Activated T-cell treated with anti-CD3 and anti-CD28 coated beads, Interleukin-2, amount 50 U/mL, for 4 hours (primary cell): ENCODE measurements at regions not wholly inside any gene's neighbourhood (a gene's known extent, or its start where the extent isn't known, plus 50 kb on each side); places are given as distances from the start of the nearest gene placed in this dataset.

Experiments used
- ATAC-seq, 2 donors: fragments of 200-7000 bp; cut with Tn5 transposase; one replicate each; pipeline ENCODE4 v1.10.0; 2021
- DNase-seq: peaks from one replicate; pipeline ENCODE4 v3.0.0-alpha.2; 2020
- H3K27me3 Mint-ChIP-seq: one replicate; pipeline ENCODE4 v1.8.0; 2021; ENCODE audit warnings: low read depth, mixed read lengths
- H3K36me3 Mint-ChIP-seq: one replicate; pipeline ENCODE4 v1.8.0; 2022; ENCODE audit warnings: mixed read lengths; ENCODE audit not compliant: insufficient read depth
- H3K4me1 Mint-ChIP-seq: one replicate; pipeline ENCODE4 v1.8.0; 2021; ENCODE audit warnings: low read depth, mixed read lengths
- H3K4me3 Mint-ChIP-seq: one replicate; pipeline ENCODE4 v1.8.0; 2021; ENCODE audit warnings: mild to moderate bottlenecking, moderate library complexity, mixed read lengths
- H3K9me3 Mint-ChIP-seq: one replicate; pipeline ENCODE4 v1.8.0; 2021; ENCODE audit warnings: mixed read lengths

- peaks cover 4% of the 10 kb centered on the region for H3K9me3 Mint-ChIP-seq
- no peak for DNase-seq
- H3K4me3 Mint-ChIP-seq, result no peak overlapping the region
- H3K36me3 Mint-ChIP-seq, result no peaks in the 10 kb centered on the region
- no peaks in the 10 kb centered on the region for H3K27me3 Mint-ChIP-seq
- H3K4me1 Mint-ChIP-seq, result no peaks in the 10 kb centered on the region
- no peak for ATAC-seq
These were observed 226.4 kb upstream of the CXCR4 start for GRCh38 chr2:136344339-136344738.

- H3K27me3 Mint-ChIP-seq, result no peaks in the 10 kb centered on the region
- no peaks in the 10 kb centered on the region for H3K36me3 Mint-ChIP-seq
- DNase-seq (no peak), ATAC-seq (no peak)
- H3K4me1 Mint-ChIP-seq, result no peaks in the 10 kb centered on the region
- H3K9me3 Mint-ChIP-seq, result peaks cover 9% of the 10 kb centered on the region
- H3K4me3 Mint-ChIP-seq, result no peak overlapping the region
These were observed 224.2 kb upstream of the CXCR4 start for GRCh38 chr2:136342138-136342537.

- Mint-ChIP-seq H3K4me1 (peaks cover 3% of the 10 kb centered on the region), H3K9me3 (peaks cover 9% of the 10 kb centered on the region), H3K27me3 (no peaks in the 10 kb centered on the region), H3K36me3 (no peaks in the 10 kb centered on the region), H3K4me3 (no peak overlapping the region)
- ATAC-seq, result no peak
- DNase-seq, result no peak
These were observed 217.0 kb upstream of the CXCR4 start for GRCh38 chr2:136334967-136335366.

- H3K36me3 Mint-ChIP-seq, result no peaks in the 10 kb centered on the region
- DNase-seq (no peak), ATAC-seq (no peak)
- no peak overlapping the region for H3K4me3 Mint-ChIP-seq
- no peaks in the 10 kb centered on the region for H3K9me3 Mint-ChIP-seq
- no peaks in the 10 kb centered on the region for H3K27me3 Mint-ChIP-seq
- H3K4me1 Mint-ChIP-seq, result peaks cover 16% of the 10 kb centered on the region
These were observed 214.6 kb upstream of the CXCR4 start for GRCh38 chr2:136332436-136333095.

GRCh38 chr2:136331226-136331625, 213.3 kb upstream of the CXCR4 start:
- H3K4me3 Mint-ChIP-seq, result no peak overlapping the region
- peaks cover 28% of the 10 kb centered on the region for H3K4me1 Mint-ChIP-seq
- no peak for ATAC-seq
- no peak for DNase-seq
- no peaks in the 10 kb centered on the region for H3K36me3 Mint-ChIP-seq
- no peaks in the 10 kb centered on the region for H3K9me3 Mint-ChIP-seq
- H3K27me3 Mint-ChIP-seq, result no peaks in the 10 kb centered on the region

- ATAC-seq, result no peak
- no peak for DNase-seq
- H3K4me1 Mint-ChIP-seq, result peaks cover 54% of the 10 kb centered on the region
- H3K27me3 Mint-ChIP-seq, result no peaks in the 10 kb centered on the region
- H3K4me3 Mint-ChIP-seq, result peak overlapping the region; percentile 66
- H3K9me3 Mint-ChIP-seq, result no peaks in the 10 kb centered on the region
- no peaks in the 10 kb centered on the region for H3K36me3 Mint-ChIP-seq
These were observed 210.4 kb upstream of the CXCR4 start for GRCh38 chr2:136328207-136328795.

GRCh38 chr2:136327162-136327852, 209.4 kb upstream of the CXCR4 start:
- peak; percentile 95 to 97 for ATAC-seq
- DNase-seq, result peak; percentile 67
- Mint-ChIP-seq H3K36me3 (no peaks in the 10 kb centered on the region), H3K4me1 (peaks cover 59% of the 10 kb centered on the region), H3K27me3 (no peaks in the 10 kb centered on the region), H3K9me3 (no peaks in the 10 kb centered on the region), H3K4me3 (peak overlapping the region; percentile 66)

- Mint-ChIP-seq H3K4me1 (peaks cover 58% of the 10 kb centered on the region), H3K27me3 (no peaks in the 10 kb centered on the region), H3K4me3 (no peak overlapping the region), H3K9me3 (no peaks in the 10 kb centered on the region), H3K36me3 (no peaks in the 10 kb centered on the region)
- ATAC-seq (no peak), DNase-seq (no peak)
These were observed 207.9 kb upstream of the CXCR4 start for GRCh38 chr2:136325844-136326331.

GRCh38 chr2:136324966-136325365, 207.0 kb upstream of the CXCR4 start:
- H3K4me1 Mint-ChIP-seq, result peaks cover 63% of the 10 kb centered on the region
- ATAC-seq (no peak), DNase-seq (no peak)
- no peak overlapping the region for H3K4me3 Mint-ChIP-seq
- no peaks in the 10 kb centered on the region for H3K9me3 Mint-ChIP-seq
- no peaks in the 10 kb centered on the region for H3K36me3 Mint-ChIP-seq
- H3K27me3 Mint-ChIP-seq, result no peaks in the 10 kb centered on the region

- H3K4me1 Mint-ChIP-seq, result peaks cover 71% of the 10 kb centered on the region
- H3K36me3 Mint-ChIP-seq, result no peaks in the 10 kb centered on the region
- DNase-seq, result no peak
- H3K9me3 Mint-ChIP-seq, result no peaks in the 10 kb centered on the region
- no peaks in the 10 kb centered on the region for H3K27me3 Mint-ChIP-seq
- no peak for ATAC-seq
- H3K4me3 Mint-ChIP-seq, result peak overlapping the region; percentile 14
These were observed 206.0 kb upstream of the CXCR4 start for GRCh38 chr2:136323935-136324334.

GRCh38 chr2:136323195-136323594, 205.2 kb upstream of the CXCR4 start:
- DNase-seq, result no peak
- ATAC-seq, result no peak
- Mint-ChIP-seq H3K9me3 (no peaks in the 10 kb centered on the region), H3K4me3 (no peak overlapping the region), H3K36me3 (no peaks in the 10 kb centered on the region), H3K27me3 (no peaks in the 10 kb centered on the region), H3K4me1 (peaks cover 65% of the 10 kb centered on the region)

- Mint-ChIP-seq H3K4me3 (no peak overlapping the region), H3K36me3 (no peaks in the 10 kb centered on the region), H3K9me3 (no peaks in the 10 kb centered on the region), H3K4me1 (peaks cover 57% of the 10 kb centered on the region), H3K27me3 (no peaks in the 10 kb centered on the region)
- ATAC-seq, result no peak
- no peak for DNase-seq
These were observed 204.5 kb upstream of the CXCR4 start for GRCh38 chr2:136322428-136322827.

GRCh38 chr2:136319651-136320050, 201.7 kb upstream of the CXCR4 start:
- no peak for DNase-seq
- no peaks in the 10 kb centered on the region for H3K36me3 Mint-ChIP-seq
- peak in 1 of 2 donors; percentile 11 for ATAC-seq
- no peaks in the 10 kb centered on the region for H3K9me3 Mint-ChIP-seq
- no peak overlapping the region for H3K4me3 Mint-ChIP-seq
- H3K4me1 Mint-ChIP-seq, result peaks cover 33% of the 10 kb centered on the region
- no peaks in the 10 kb centered on the region for H3K27me3 Mint-ChIP-seq

- peak; percentile 41 to 61 for ATAC-seq
- no peaks in the 10 kb centered on the region for H3K36me3 Mint-ChIP-seq
- no peak overlapping the region for H3K4me3 Mint-ChIP-seq
- no peaks in the 10 kb centered on the region for H3K27me3 Mint-ChIP-seq
- no peak for DNase-seq
- no peaks in the 10 kb centered on the region for H3K9me3 Mint-ChIP-seq
- peaks cover 29% of the 10 kb centered on the region for H3K4me1 Mint-ChIP-seq
These were observed 201.3 kb upstream of the CXCR4 start for GRCh38 chr2:136319237-136319636.

- H3K27me3 Mint-ChIP-seq, result no peaks in the 10 kb centered on the region
- H3K9me3 Mint-ChIP-seq, result no peaks in the 10 kb centered on the region
- H3K4me1 Mint-ChIP-seq, result peaks cover 22% of the 10 kb centered on the region
- no peaks in the 10 kb centered on the region for H3K36me3 Mint-ChIP-seq
- DNase-seq, result no peak
- ATAC-seq, result no peak
- H3K4me3 Mint-ChIP-seq, result no peak overlapping the region
These were observed 196.3 kb upstream of the CXCR4 start for GRCh38 chr2:136314240-136314639.
